ENCODE measurements at regions not wholly inside any gene's neighbourhood (a gene's known extent, or its start where the extent isn't known, plus 50 kb on each side); places are given as distances from the start of the nearest gene placed in this dataset.

GRCh38 chr11:34806875-34807274, 109.3 kb downstream of the APIP start:
- TF ChIP-seq CTCF (IDR thresholded peaks at IDR 0.05), result no peak

GRCh38 chr11:34805937-34806336, 110.2 kb downstream of the APIP start:
- TF ChIP-seq CTCF (IDR thresholded peaks at IDR 0.05), result no peak

GRCh38 chr11:34799848-34800247, 116.3 kb downstream of the APIP start:
- no peak for TF ChIP-seq CTCF (IDR thresholded peaks at IDR 0.05)

- no peak for TF ChIP-seq CTCF (IDR thresholded peaks at IDR 0.05)
Observed at GRCh38 chr11:34798985-34799384, 117.2 kb downstream of the APIP start.

GRCh38 chr11:34795641-34796040, 120.5 kb downstream of the APIP start:
- TF ChIP-seq CTCF (IDR thresholded peaks at IDR 0.05), result no peak

- TF ChIP-seq CTCF (IDR thresholded peaks at IDR 0.05), result no peak
Observed at GRCh38 chr11:34794696-34795095, 121.5 kb downstream of the APIP start.

- no peak for TF ChIP-seq CTCF (IDR thresholded peaks at IDR 0.05)
Observed at GRCh38 chr11:34793666-34794065, 122.5 kb downstream of the APIP start.

- TF ChIP-seq CTCF (IDR thresholded peaks at IDR 0.05), result no peak
Observed at GRCh38 chr11:34792814-34793258, 123.3 kb downstream of the APIP start.

Data from LNCAP (cell line).